Activated CD4-positive, alpha-beta memory T cell treated with anti-CD3 and anti-CD28 coated beads for 36 hours (primary cell): ENCODE measurements at regions not wholly inside any gene's neighbourhood (a gene's known extent, or its start where the extent isn't known, plus 50 kb on each side); places are given as distances from the start of the nearest gene placed in this dataset.
"Not testable (repeated sequence)": the region's sequence is repeated elsewhere in the genome, so short reads cannot be mapped to it uniquely, and the experiment has no call there.

ENCODE experiments used
- CTCF ChIA-PET: fragments of 350-600 bp; sonication (Branson Sonifier 250); formaldehyde crosslinking; loops from one replicate; lab custom pipeline; 2021; ENCODE audit warnings: antibody characterized with exemption, inconsistent platforms; lab: Charles Lee
- POLR2A ChIA-PET: fragments of 350-600 bp; sonication (Branson Sonifier 250); formaldehyde crosslinking; loops from one replicate; lab custom pipeline; 2021; ENCODE audit warnings: antibody characterized with exemption; lab: Charles Lee
- DNase-seq: peaks from one replicate; pipeline ENCODE4 v3.0.0-alpha.2; 2020
- H3K27ac Mint-ChIP-seq: one replicate; pipeline ENCODE4 v1.8.0; 2021; ENCODE audit warnings: mixed read lengths
- H3K27me3 Mint-ChIP-seq: one replicate; pipeline ENCODE4 v1.8.0; 2021; ENCODE audit warnings: mixed read lengths
- H3K36me3 Mint-ChIP-seq: one replicate; pipeline ENCODE4 v1.8.0; 2021; ENCODE audit warnings: mixed read lengths
- H3K4me1 Mint-ChIP-seq: one replicate; pipeline ENCODE4 v1.8.0; 2021; ENCODE audit warnings: low read depth, mixed read lengths
- H3K4me3 Mint-ChIP-seq: one replicate; pipeline ENCODE4 v1.8.0; 2021; ENCODE audit warnings: mild to moderate bottlenecking, mixed read lengths
- H3K9me3 Mint-ChIP-seq: one replicate; pipeline ENCODE4 v1.8.0; 2021; ENCODE audit warnings: mixed read lengths
- intact Hi-C: fragments of 100-400 bp; cut with micrococcal nuclease; formaldehyde crosslinking; loops from one replicate; pipeline ENCODE4 v1.15.1; 2023

DNA sequence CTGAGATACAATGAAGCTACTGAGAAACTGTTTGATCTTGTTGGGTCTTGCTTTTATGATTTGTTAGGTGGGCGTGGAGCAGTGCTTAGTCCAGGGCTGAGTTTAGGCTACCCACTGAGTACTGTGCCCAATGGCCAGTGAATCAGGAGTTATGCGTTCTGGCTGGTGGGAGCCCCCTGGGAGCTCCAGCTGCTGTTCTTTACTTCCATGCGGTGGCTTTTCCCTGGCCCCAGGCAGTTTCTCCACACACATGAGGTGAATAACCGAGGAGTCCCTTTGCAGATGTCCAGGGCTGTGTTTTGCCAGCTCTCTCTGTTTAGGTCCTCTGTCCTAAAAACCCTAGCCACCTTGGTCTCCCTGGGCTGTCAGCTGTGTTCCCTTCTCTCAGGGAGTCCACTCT, 106.5 kb downstream of the KLF13 start:
- peaks cover 67% of the 10 kb centered on the region for H3K4me1 Mint-ChIP-seq
- no peak for DNase-seq

GRCh38 chr15:31433574-31433973, 106.9 kb downstream of the KLF13 start:
- Mint-ChIP-seq H3K4me3 (peak overlapping the region; percentile 64), H3K27me3 (no peaks in the 10 kb centered on the region), H3K4me1 (peaks cover 71% of the 10 kb centered on the region), H3K36me3 (no peaks in the 10 kb centered on the region), H3K27ac (peak overlapping the region; percentile 99), H3K9me3 (no peaks in the 10 kb centered on the region)
- DNase-seq, result no peak
- ChIA-PET CTCF (interaction anchor here (0.6 to 12.9 kb wide), 11 partner anchors 10 to 434 kb away, joined by 3 to 312 read pairs (median 9); partner anchors contain the start of gene KLF13), POLR2A (interaction anchor here (1.2 to 5.2 kb wide), 11 partner anchors 40 to 170 kb away, joined by 3 to 49 read pairs (median 16); partner anchors contain the start of gene KLF13)
- intact Hi-C loops, result no loop called here

More for the DNA sequence above, 106.5 kb downstream of the KLF13 start:
- Mint-ChIP-seq H3K36me3 (no peaks in the 10 kb centered on the region), H3K27me3 (no peaks in the 10 kb centered on the region), H3K9me3 (no peaks in the 10 kb centered on the region), H3K27ac (peak overlapping the region; percentile 99), H3K4me3 (no peak overlapping the region)
- intact Hi-C loops, result no loop called here
- ChIA-PET CTCF (interaction anchor here (0.6 to 12.9 kb wide), 11 partner anchors 9 to 435 kb away, joined by 3 to 312 read pairs (median 9); partner anchors contain the start of gene KLF13), POLR2A (interaction anchor here (1.1 to 1.8 kb wide), 4 partner anchors 40 to 107 kb away, joined by 3 to 4 read pairs (median 3); partner anchors contain the start of gene KLF13)

- peaks cover 76% of the 10 kb centered on the region for H3K4me1 Mint-ChIP-seq
- H3K27ac Mint-ChIP-seq, result peak overlapping the region; percentile 99
- H3K9me3 Mint-ChIP-seq, result no peaks in the 10 kb centered on the region
- POLR2A ChIA-PET, result interaction anchor here (0.6 to 5.2 kb wide), 19 partner anchors 24 to 171 kb away, joined by 3 to 49 read pairs (median 10); partner anchors contain the start of gene KLF13
- H3K4me3 Mint-ChIP-seq, result peak overlapping the region; percentile 64
- intact Hi-C loops, result no loop called here
- no peak for DNase-seq
- no peaks in the 10 kb centered on the region for H3K27me3 Mint-ChIP-seq
- H3K36me3 Mint-ChIP-seq, result no peaks in the 10 kb centered on the region
- CTCF ChIA-PET, result interaction anchor here (0.7 to 12.9 kb wide), 33 partner anchors 9 to 256 kb away, joined by 3 to 312 read pairs (median 6); partner anchors contain the start of gene KLF13
These were observed 107.6 kb downstream of the KLF13 start for GRCh38 chr15:31434275-31434587.

GRCh38 chr15:31434588-31435260, 108.1 kb downstream of the KLF13 start:
- POLR2A ChIA-PET, result interaction anchor here (0.6 to 5.2 kb wide), 26 partner anchors 13 to 219 kb away, joined by 3 to 49 read pairs (median 6); partner anchors contain the start of gene KLF13
- Mint-ChIP-seq H3K27me3 (no peaks in the 10 kb centered on the region), H3K4me1 (peaks cover 80% of the 10 kb centered on the region)

DNA sequence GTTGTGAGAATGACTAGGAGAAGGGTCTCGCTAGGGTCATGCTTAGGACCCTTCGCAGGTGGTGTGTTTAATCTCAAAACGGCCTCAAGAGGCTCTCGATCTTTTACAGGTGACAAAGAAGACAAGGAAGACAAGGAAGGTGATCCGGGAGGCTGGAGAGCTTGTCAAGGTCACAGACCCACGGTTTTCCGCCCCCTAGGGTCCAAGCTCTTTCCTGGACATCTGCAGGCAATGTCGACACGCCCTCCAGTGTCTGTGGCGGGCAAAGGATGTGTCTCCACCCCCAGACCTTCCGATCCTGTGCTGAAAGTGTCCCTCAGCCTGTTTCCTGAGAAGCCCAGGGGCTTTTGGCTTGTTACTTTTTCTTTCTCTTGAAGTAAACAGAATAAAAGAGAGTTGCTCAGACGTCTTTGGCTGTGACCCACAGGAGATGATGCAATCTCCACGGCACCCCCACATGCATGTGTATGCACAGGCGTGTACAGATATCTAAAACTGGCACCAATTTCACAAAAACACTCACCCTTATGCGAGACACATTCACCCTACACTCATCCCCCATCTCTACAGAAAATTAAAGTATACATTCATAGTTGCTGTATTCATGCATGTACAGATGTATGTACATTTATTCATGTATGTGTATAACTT, 108.8 kb downstream of the KLF13 start:
- intact Hi-C loops, result loop anchor here (1.0 to 5.0 kb wide), 13 partner anchors 24 to 542 kb away; partner anchors contain the start of gene MTMR10
- ChIA-PET CTCF (interaction anchor here (0.6 to 12.9 kb wide), 39 partner anchors 8 to 235 kb away, joined by 3 to 312 read pairs (median 6); partner anchors contain the start of gene KLF13), POLR2A (interaction anchor here (0.8 to 5.2 kb wide), 25 partner anchors 13 to 220 kb away, joined by 3 to 49 read pairs (median 7); partner anchors contain the start of gene KLF13)
- Mint-ChIP-seq H3K27me3 (no peaks in the 10 kb centered on the region), H3K9me3 (no peaks in the 10 kb centered on the region), H3K4me1 (peaks cover 76% of the 10 kb centered on the region), H3K27ac (peak overlapping the region; percentile 99), H3K36me3 (no peaks in the 10 kb centered on the region), H3K4me3 (peak overlapping the region; percentile 64)
- DNase-seq, result peak; percentile 92

More at GRCh38 chr15:31434588-31435260, 108.1 kb downstream of the KLF13 start:
- intact Hi-C loops, result loop anchor here (1.0 to 5.0 kb wide), 13 partner anchors 25 to 543 kb away; partner anchors contain the start of gene MTMR10
- Mint-ChIP-seq H3K9me3 (no peaks in the 10 kb centered on the region), H3K27ac (peak overlapping the region; percentile 99), H3K4me3 (peak overlapping the region; percentile 64), H3K36me3 (no peaks in the 10 kb centered on the region)
- peak; percentile 93 for DNase-seq
- CTCF ChIA-PET, result interaction anchor here (0.7 to 12.9 kb wide), 41 partner anchors 9 to 257 kb away, joined by 3 to 312 read pairs (median 6); partner anchors contain the start of gene KLF13

DNA sequence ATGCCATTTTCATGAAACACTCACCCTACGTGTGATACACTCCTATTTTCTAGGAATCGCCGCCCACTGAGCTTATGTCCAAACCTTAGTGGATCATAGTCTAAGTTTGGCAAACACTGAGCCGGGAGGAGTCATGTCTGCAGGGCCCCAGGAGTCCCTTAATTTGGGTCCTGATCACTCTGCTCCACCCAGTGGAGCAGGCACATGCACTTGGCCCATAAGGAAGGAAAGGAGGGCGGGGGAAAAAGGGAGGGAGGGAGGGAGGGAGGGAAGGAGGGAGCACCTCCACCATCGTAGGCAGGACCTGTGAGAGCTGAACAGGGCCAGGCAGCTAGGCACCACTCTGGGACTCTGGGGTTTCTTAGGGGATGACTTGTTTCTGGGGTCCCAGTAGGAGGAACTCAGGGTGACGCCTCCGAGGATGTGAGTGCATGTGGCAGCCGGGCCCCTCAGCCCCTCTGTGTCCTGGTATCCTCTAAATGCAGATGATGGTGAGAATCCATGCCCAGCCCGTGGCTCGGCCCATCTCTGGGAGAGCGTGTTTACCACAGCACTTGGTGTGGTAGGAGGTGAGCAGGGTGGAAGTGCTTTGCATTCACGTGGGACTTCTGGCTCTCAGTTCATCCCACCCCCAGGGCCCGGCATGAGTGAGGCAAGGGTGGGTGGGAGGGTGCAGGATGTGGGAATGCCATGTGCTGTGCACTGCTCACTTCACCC, 109.4 kb downstream of the KLF13 start:
- intact Hi-C loops, result loop anchor here (1.0 to 5.0 kb wide), 13 partner anchors 23 to 541 kb away; partner anchors contain the start of gene MTMR10
- Mint-ChIP-seq H3K27me3 (no peaks in the 10 kb centered on the region), H3K4me3 (peak overlapping the region; percentile 67), H3K4me1 (peaks cover 75% of the 10 kb centered on the region), H3K9me3 (no peaks in the 10 kb centered on the region), H3K36me3 (no peaks in the 10 kb centered on the region), H3K27ac (peak overlapping the region; percentile 99)
- CTCF ChIA-PET, result interaction anchor here (0.6 to 12.9 kb wide), 24 partner anchors 12 to 235 kb away, joined by 3 to 312 read pairs (median 8); no protein-coding TSS in a partner anchor
- DNase-seq, result peak; percentile 71
- POLR2A ChIA-PET, result interaction anchor here (0.6 to 5.2 kb wide), 15 partner anchors 22 to 220 kb away, joined by 3 to 49 read pairs (median 14); partner anchors contain the start of gene KLF13

GRCh38 chr15:31437686-31438085, 111.1 kb downstream of the KLF13 start:
- Mint-ChIP-seq H3K36me3 (no peaks in the 10 kb centered on the region), H3K9me3 (no peaks in the 10 kb centered on the region), H3K27me3 (no peaks in the 10 kb centered on the region), H3K4me3 (peak overlapping the region; percentile 47), H3K4me1 (peaks cover 80% of the 10 kb centered on the region), H3K27ac (peak overlapping the region; percentile 99)
- intact Hi-C loops, result loop anchor here (5.0 kb wide), 3 partner anchors 235 to 540 kb away; partner anchors contain the start of gene MTMR10
- ChIA-PET POLR2A (interaction anchor here (1.0 to 5.2 kb wide), 9 partner anchors 21 to 223 kb away, joined by 3 to 49 read pairs (median 9); partner anchors contain the start of gene KLF13), CTCF (interaction anchor here (1.1 to 12.9 kb wide), 8 partner anchors 19 to 223 kb away, joined by 3 to 312 read pairs (median 14); no protein-coding TSS in a partner anchor)
- peak; percentile 81 for DNase-seq

- ChIA-PET CTCF (interaction anchor here (0.8 to 12.9 kb wide), 11 partner anchors 17 to 238 kb away, joined by 3 to 312 read pairs (median 7); no protein-coding TSS in a partner anchor), POLR2A (interaction anchor here (1.3 to 5.2 kb wide), 8 partner anchors 20 to 112 kb away, joined by 5 to 49 read pairs (median 13); partner anchors contain the start of gene KLF13)
- Mint-ChIP-seq H3K36me3 (no peaks in the 10 kb centered on the region), H3K9me3 (no peaks in the 10 kb centered on the region), H3K27me3 (no peaks in the 10 kb centered on the region), H3K4me1 (peaks cover 78% of the 10 kb centered on the region), H3K4me3 (no peak overlapping the region), H3K27ac (peak overlapping the region; percentile 99)
- DNase-seq, result no peak
- intact Hi-C loops, result loop anchor here (1.0 to 5.0 kb wide), 5 partner anchors 36 to 539 kb away; partner anchors contain the start of gene MTMR10
These were observed 112.1 kb downstream of the KLF13 start for GRCh38 chr15:31438601-31439265.

DNA sequence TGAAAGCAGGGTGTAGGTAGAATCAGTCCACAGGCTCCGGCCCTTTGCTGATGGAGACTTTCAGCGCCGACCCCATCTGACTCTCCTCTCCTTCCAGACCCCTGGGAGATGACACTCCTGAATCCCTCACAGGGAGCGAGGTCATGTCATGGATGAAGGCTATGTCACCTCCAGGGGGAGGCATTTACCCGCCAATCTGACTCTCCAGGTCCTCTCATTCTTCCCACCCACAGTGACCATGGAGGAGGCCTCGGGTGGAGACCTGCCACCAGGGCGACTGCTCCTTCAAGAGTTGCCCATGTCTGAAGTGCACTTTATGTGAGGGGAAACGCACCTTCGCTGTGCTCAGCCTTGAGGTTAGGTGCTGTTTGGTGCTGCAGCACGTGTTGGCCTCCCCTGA, 112.7 kb downstream of the KLF13 start:
- H3K4me1 Mint-ChIP-seq, result peaks cover 76% of the 10 kb centered on the region
- peak; percentile 73 for DNase-seq
- no peak overlapping the region for H3K4me3 Mint-ChIP-seq
- no peaks in the 10 kb centered on the region for H3K27me3 Mint-ChIP-seq
- H3K27ac Mint-ChIP-seq, result peak overlapping the region; percentile 99
- no peaks in the 10 kb centered on the region for H3K9me3 Mint-ChIP-seq
- H3K36me3 Mint-ChIP-seq, result no peaks in the 10 kb centered on the region
- CTCF ChIA-PET, result interaction anchor here (0.7 to 12.9 kb wide), 15 partner anchors 9 to 239 kb away, joined by 3 to 312 read pairs (median 4); no protein-coding TSS in a partner anchor
- POLR2A ChIA-PET, result interaction anchor here (1.7 to 2.6 kb wide), 2 partner anchors 43 to 49 kb away, joined by 5 to 11 read pairs; no protein-coding TSS in a partner anchor
- intact Hi-C loops, result loop anchor here (1.0 to 5.0 kb wide), 5 partner anchors 35 to 538 kb away; partner anchors contain the start of gene MTMR10

GRCh38 chr15:31440216-31440615, 113.6 kb downstream of the KLF13 start:
- CTCF ChIA-PET, result interaction anchor here (0.7 to 12.9 kb wide), 15 partner anchors 9 to 428 kb away, joined by 3 to 312 read pairs (median 4); no protein-coding TSS in a partner anchor
- POLR2A ChIA-PET, result interaction anchor here (1.3 to 2.6 kb wide), 3 partner anchors 18 to 48 kb away, joined by 5 to 11 read pairs (median 7); no protein-coding TSS in a partner anchor
- peak overlapping the region; percentile 72 for H3K4me3 Mint-ChIP-seq
- H3K9me3 Mint-ChIP-seq, intact Hi-C loops, DNase-seq, H3K36me3 Mint-ChIP-seq, H3K27me3 Mint-ChIP-seq: not testable (repeated sequence)
- peaks cover 75% of the 10 kb centered on the region for H3K4me1 Mint-ChIP-seq
- H3K27ac Mint-ChIP-seq, result peak overlapping the region; percentile 64
